HL-60 (cell line): ENCODE measurements at regions not wholly inside any gene's neighbourhood (a gene's known extent, or its start where the extent isn't known, plus 50 kb on each side); places are given as distances from the start of the nearest gene placed in this dataset.

Experiments used
- POLR2AphosphoS5 ChIP-seq: IDR thresholded peaks from 2 replicates; pipeline ENCODE4 v1.6.1; 2012; ENCODE audit warnings: low read depth
- REST ChIP-seq: IDR thresholded peaks from 2 replicates; pipeline ENCODE4 v1.6.1; 2012; ENCODE audit warnings: low read depth; ENCODE audit not compliant: insufficient replicate concordance
- TF ChIP-seq, protein P1 (sequence below): IDR thresholded peaks from one replicate; pipeline ENCODE4 v1.5.1; 2011; ENCODE audit warnings: low read length, control low read depth, inconsistent platforms; ENCODE audit not compliant: insufficient read depth

DNA sequence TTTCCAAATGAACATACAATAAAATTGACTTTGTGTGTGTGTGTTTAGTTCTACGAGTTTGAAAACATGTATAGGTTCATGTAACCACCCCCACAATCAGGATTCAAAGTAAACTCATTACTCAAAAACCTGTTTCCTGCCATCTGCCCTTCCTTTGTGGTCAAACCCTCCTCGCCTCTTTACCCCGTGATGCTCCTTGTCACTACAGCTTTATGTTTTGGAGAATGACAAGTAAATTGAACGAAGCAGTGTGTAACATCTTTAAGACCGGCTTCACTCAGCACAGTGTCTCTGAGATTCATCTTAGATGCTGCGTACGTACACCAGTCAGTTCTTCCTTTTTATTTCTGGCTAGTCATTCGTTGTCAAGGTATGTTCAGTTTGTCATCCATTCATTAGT is 54.6 kb upstream of the MKI67 start:
- TF ChIP-seq, protein P1, sequence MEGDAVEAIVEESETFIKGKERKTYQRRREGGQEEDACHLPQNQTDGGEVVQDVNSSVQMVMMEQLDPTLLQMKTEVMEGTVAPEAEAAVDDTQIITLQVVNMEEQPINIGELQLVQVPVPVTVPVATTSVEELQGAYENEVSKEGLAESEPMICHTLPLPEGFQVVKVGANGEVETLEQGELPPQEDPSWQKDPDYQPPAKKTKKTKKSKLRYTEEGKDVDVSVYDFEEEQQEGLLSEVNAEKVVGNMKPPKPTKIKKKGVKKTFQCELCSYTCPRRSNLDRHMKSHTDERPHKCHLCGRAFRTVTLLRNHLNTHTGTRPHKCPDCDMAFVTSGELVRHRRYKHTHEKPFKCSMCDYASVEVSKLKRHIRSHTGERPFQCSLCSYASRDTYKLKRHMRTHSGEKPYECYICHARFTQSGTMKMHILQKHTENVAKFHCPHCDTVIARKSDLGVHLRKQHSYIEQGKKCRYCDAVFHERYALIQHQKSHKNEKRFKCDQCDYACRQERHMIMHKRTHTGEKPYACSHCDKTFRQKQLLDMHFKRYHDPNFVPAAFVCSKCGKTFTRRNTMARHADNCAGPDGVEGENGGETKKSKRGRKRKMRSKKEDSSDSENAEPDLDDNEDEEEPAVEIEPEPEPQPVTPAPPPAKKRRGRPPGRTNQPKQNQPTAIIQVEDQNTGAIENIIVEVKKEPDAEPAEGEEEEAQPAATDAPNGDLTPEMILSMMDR, result no peak
- no peak for TF ChIP-seq POLR2AphosphoS5
- no peak for TF ChIP-seq REST
